Spleen (tissue), 11 donors: ENCODE measurements at regions not wholly inside any gene's neighbourhood (a gene's known extent, or its start where the extent isn't known, plus 50 kb on each side); places are given as distances from the start of the nearest gene placed in this dataset.
A peak's percentile ranks its signal among the peaks of the same experiment; 100 is the strongest.

Experiments used
- DNase-seq: peaks from one replicate; pipeline ENCODE4 v3.0.0-alpha.2; 2020
- H3K27ac ChIP-seq, 8 donors: fragments of 200-600 bp; sonication (generic) in 7 of 8; 1 replicate in 4 of 8; 2 replicates in 4 of 8; pipeline versions ENCODE4 v1.5.0 to v1.8.0; 2016 to 2021; ENCODE audit warnings: inconsistent platforms in 4 of 8, mild to moderate bottlenecking in 4 of 8, moderate library complexity in 1 of 8
- H3K27me3 ChIP-seq, 7 donors: fragments of 200-600 bp; sonication (generic) in 6 of 7; replicated peaks in 1 of 7; 1 replicate in 4 of 7; 2 replicates in 3 of 7; pipeline versions ENCODE4 v1.5.0 to v1.8.0; 2016 to 2021; ENCODE audit warnings: inconsistent platforms in 3 of 7, mild to moderate bottlenecking in 1 of 7
- H3K36me3 ChIP-seq, 6 donors: fragments of 200-600 bp; sonication (generic) in 5 of 6; 1 replicate in 4 of 6; 2 replicates in 2 of 6; pipeline versions ENCODE4 v1.5.0 to v1.8.0; 2016 to 2021; ENCODE audit warnings: inconsistent platforms in 2 of 6
- H3K4me1 ChIP-seq, 6 donors: fragments of 200-600 bp; sonication (generic) in 5 of 6; 1 replicate in 3 of 6; 2 replicates in 3 of 6; pipeline versions ENCODE4 v1.5.0 to v1.8.0; 2016 to 2021; ENCODE audit warnings: inconsistent platforms in 3 of 6
- H3K4me3 ChIP-seq, 8 donors: fragments of 200-600 bp; sonication (generic) in 7 of 8; 1 replicate in 4 of 8; 2 replicates in 4 of 8; pipeline versions ENCODE4 v1.5.0 to v1.8.0; 2016 to 2021; ENCODE audit warnings: inconsistent platforms in 4 of 8, mild to moderate bottlenecking in 4 of 8, moderate library complexity in 2 of 8
- H3K9me3 ChIP-seq, 8 donors: fragments of 200-600 bp; sonication (generic) in 7 of 8; 1 replicate in 4 of 8; 2 replicates in 4 of 8; pipeline versions ENCODE4 v1.5.0 to v1.8.0; 2016 to 2021; ENCODE audit warnings: inconsistent platforms in 4 of 8
- CTCF ChIP-seq, 11 experiments: fragments of 200-600 bp in 7 of 11; fragments of 450-650 bp in 4 of 11; sonication (generic) in 4 of 11; IDR thresholded peaks in 8 of 11; conservative IDR thresholded peaks in 3 of 11; 1 replicate in 7 of 11; 2 replicates in 4 of 11; pipeline versions ENCODE4 v1.4.0 to v1.8.0; 2016 to 2021; ENCODE audit warnings: antibody characterized with exemption in 11 of 11, inconsistent platforms in 4 of 11, mild to moderate bottlenecking in 1 of 11
- POLR2A ChIP-seq, 3 donors: fragments of 450-650 bp; IDR thresholded peaks; one replicate each; pipeline ENCODE4 v1.5.1; 2017; ENCODE audit warnings: antibody characterized with exemption in 3 of 3, mild to moderate bottlenecking in 1 of 3
- POLR2AphosphoS5 ChIP-seq, 3 donors: sonication (generic); formaldehyde crosslinking; IDR thresholded peaks; one replicate each; pipeline ENCODE4 v1.5.1; 2017; ENCODE audit warnings: antibody characterized with exemption in 3 of 3
- WGBS, 5 donors: extraction: QIAGEN DNeasy Blood & Tissue Kit in 3 of 5; methylation state at CpG; one replicate each; pipeline versions ENCODE4 v1.1.5 to v1.1.7; 2013 to 2018; 5-methylcytosine and 5-hydroxymethylcytosine counted together
- intact Hi-C: fragments of 100-400 bp; cut with DNase I; formaldehyde crosslinking; loops from one replicate; pipeline ENCODE4 v1.15.0; 2023; ENCODE audit warnings: low total_unique reads
- donor health status: healthy with polysubstance abuse.
- donor health status: DM: no; HTN: no; CAD: no; lungs with moderate emphysema.
- donor health status: DM: no; HTN: no; CAD: no.
- donor health status: Bipolar disorder and iron deficiency.
- donor health status: healthy.
- donor health status: DM: no; HTN: no; CAD: no.
- donor health status: DM: yes; HTN: yes; CAD: no.

GRCh38 chr14:96745500-96746051 lies 51.6 kb upstream of the VRK1 start:
- no peak for TF ChIP-seq POLR2A (IDR thresholded peaks at IDR 0.05)
- TF ChIP-seq CTCF (IDR thresholded peaks at IDR 0.05 in 8 of 11, conservative IDR thresholded peaks at IDR 0.05 in 3 of 11) = no peak
- TF ChIP-seq POLR2AphosphoS5 (IDR thresholded peaks at IDR 0.05) = no peak
- H3K4me1 ChIP-seq = peaks cover 3 to 14% (median 10%) of the 10 kb centered on the region in 6 donors
- H3K27ac ChIP-seq = peak overlapping the region in 2 of 8 donors; percentile 40 to 62
- peaks cover 0 to 88% (median 15%) of the 10 kb centered on the region in 7 donors for H3K27me3 ChIP-seq
- WGBS, 5 donors = 66 to 92% (median 89%) methylated on average over 3 to 4 of the region's 4 CpGs
- no peak for DNase-seq
- H3K4me3 ChIP-seq = no peak overlapping the region
- no peaks in the 10 kb centered on the region for H3K36me3 ChIP-seq
- H3K9me3 ChIP-seq = no peaks in the 10 kb centered on the region
- intact Hi-C loops = no loop called here

DNA sequence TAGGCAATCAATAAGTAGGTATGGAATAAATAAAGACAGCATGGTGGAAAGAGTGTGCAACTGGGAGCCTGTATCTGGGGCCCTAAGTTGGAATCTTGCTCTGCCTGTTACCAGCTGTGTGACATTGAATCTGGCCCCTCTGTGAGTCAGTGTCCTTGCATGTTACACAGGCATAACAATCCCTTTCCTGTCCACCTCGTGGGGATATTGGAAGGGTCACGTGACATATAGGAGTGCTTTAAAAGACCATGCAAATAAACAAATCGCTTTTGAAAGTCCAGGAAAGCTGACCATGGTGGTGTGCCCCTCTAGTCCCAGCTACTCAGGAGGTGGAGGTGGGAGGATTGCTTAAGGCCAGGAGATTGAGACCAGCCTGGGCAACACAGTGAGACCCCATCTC lies 51.1 kb upstream of the VRK1 start:
- Histone ChIP-seq H3K9me3 (no peaks in the 10 kb centered on the region), H3K4me1 (peaks cover 2 to 9% (median 9%) of the 10 kb centered on the region in 6 donors), H3K4me3 (no peak overlapping the region), H3K36me3 (no peaks in the 10 kb centered on the region), H3K27ac (peak overlapping the region in 2 of 8 donors; percentile 40 to 62), H3K27me3 (peaks cover 0 to 86% (median 13%) of the 10 kb centered on the region in 7 donors)
- TF ChIP-seq POLR2A (IDR thresholded peaks at IDR 0.05) = no peak
- TF ChIP-seq CTCF (IDR thresholded peaks at IDR 0.05 in 8 of 11, conservative IDR thresholded peaks at IDR 0.05 in 3 of 11) = no peak
- TF ChIP-seq POLR2AphosphoS5 (IDR thresholded peaks at IDR 0.05) = peak in 1 of 3 donors; percentile 23
- intact Hi-C loops = no loop called here
- WGBS, 5 donors = 30 to 67% (median 49%) methylated on average over 3 of the region's 3 CpGs
- no peak for DNase-seq

GRCh38 chr14:96747006-96747405 lies 50.2 kb upstream of the VRK1 start:
- intact Hi-C loops = no loop called here
- no peak overlapping the region for H3K27ac ChIP-seq
- no peaks in the 10 kb centered on the region for H3K36me3 ChIP-seq
- TF ChIP-seq CTCF (IDR thresholded peaks at IDR 0.05 in 8 of 11, conservative IDR thresholded peaks at IDR 0.05 in 3 of 11) = no peak
- TF ChIP-seq POLR2AphosphoS5 (IDR thresholded peaks at IDR 0.05) = no peak
- TF ChIP-seq POLR2A (IDR thresholded peaks at IDR 0.05) = no peak
- no peaks in the 10 kb centered on the region for H3K9me3 ChIP-seq
- no peak overlapping the region for H3K4me3 ChIP-seq
- no peak for DNase-seq
- peaks cover 0 to 77% (median 4%) of the 10 kb centered on the region in 7 donors for H3K27me3 ChIP-seq
- WGBS, 5 donors = 74 to 85% (median 83%) methylated on average over 13 of the region's 13 CpGs
- no peaks in the 10 kb centered on the region for H3K4me1 ChIP-seq
